ENCODE measurements at regions not wholly inside any gene's neighbourhood (a gene's known extent, or its start where the extent isn't known, plus 50 kb on each side); places are given as distances from the start of the nearest gene placed in this dataset.

GRCh38 chr2:42108852-42109251 is 60.3 kb upstream of the EML4 start (continued):
- TF ChIP-seq ZNF687 (CRISPR knock-in tag; IDR thresholded peaks at IDR 0.05): peak; percentile 31; the same call in 1 of the 2 replicates
- no peak for TF ChIP-seq CENPT (CRISPR knock-in tag; IDR thresholded peaks at IDR 0.05; ENCODE audit: low read depth)
- no peak for TF ChIP-seq ZNF740 (CRISPR knock-in tag; IDR thresholded peaks at IDR 0.05)
- no peak for TF ChIP-seq RAD21 (CRISPR knock-in tag; IDR thresholded peaks at IDR 0.05)
- 0 out of 2 replicates have a peak, but pooled peaks have one; percentile 7 for TF ChIP-seq PHF8 (CRISPR knock-in tag; IDR thresholded peaks at IDR 0.05)
- no peak for TF ChIP-seq THYN1 (CRISPR knock-in tag; IDR thresholded peaks at IDR 0.05; ENCODE audit: borderline replicate concordance, low read depth)
- no peak for TF ChIP-seq ZFP37 (CRISPR knock-in tag; IDR thresholded peaks at IDR 0.05; ENCODE audit: borderline replicate concordance)
- TF ChIP-seq SP140L (CRISPR knock-in tag; IDR thresholded peaks at IDR 0.05; ENCODE audit: borderline replicate concordance): no peak
- TF ChIP-seq ZNF550 (CRISPR knock-in tag; IDR thresholded peaks at IDR 0.05; ENCODE audit: borderline replicate concordance): no peak
- TF ChIP-seq SNAPC4 (CRISPR knock-in tag; IDR thresholded peaks at IDR 0.05): no peak
- no peak for TF ChIP-seq ZNF234 (CRISPR knock-in tag; conservative IDR thresholded peaks at IDR 0.05)
- no peak for TF ChIP-seq GTF2F1 (IDR thresholded peaks at IDR 0.05; ENCODE audit: low read length)
- no peak for TF ChIP-seq HMGA1 (CRISPR knock-in tag; conservative IDR thresholded peaks at IDR 0.05)
- TF ChIP-seq PRDM15 (CRISPR knock-in tag; IDR thresholded peaks at IDR 0.05): no peak
- no peak for TF ChIP-seq MIER3 (CRISPR knock-in tag; IDR thresholded peaks at IDR 0.05; ENCODE audit: borderline replicate concordance)

Measured in HepG2 (cell line).